ENCODE measurements at regions not wholly inside any gene's neighbourhood (a gene's known extent, or its start where the extent isn't known, plus 50 kb on each side); places are given as distances from the start of the nearest gene placed in this dataset.
"Not testable (repeated sequence)": the region's sequence is repeated elsewhere in the genome, so short reads cannot be mapped to it uniquely, and the experiment has no call there.

DNA sequence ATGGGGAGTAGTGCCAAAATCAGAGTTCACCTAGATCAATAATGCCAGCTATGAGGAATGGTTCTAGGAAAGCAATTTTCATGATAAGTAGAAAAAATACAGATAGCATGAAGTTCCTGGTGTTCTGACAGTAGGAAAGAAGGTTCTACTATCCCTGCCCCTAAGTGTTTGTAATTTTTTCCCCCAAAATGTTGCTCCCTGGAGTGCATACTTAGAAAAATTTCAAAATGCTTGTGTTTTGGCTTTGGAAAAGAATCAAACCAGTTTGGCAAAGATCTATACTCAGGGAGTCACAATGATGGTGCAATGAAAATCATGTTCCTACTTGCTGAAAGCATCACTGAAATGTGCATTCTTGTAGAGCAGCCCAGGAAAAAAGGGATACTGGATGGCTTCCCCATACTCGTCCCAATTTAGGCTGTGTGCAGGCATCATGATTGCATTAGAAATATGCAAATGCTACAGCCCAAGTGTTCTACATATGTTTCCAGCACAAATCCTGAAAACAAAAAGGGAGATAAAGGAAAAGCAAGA is 74.7 kb downstream of the LPAR4 start:
- no peak for DNase-seq (ENCODE audit: low spot score)

DNA sequence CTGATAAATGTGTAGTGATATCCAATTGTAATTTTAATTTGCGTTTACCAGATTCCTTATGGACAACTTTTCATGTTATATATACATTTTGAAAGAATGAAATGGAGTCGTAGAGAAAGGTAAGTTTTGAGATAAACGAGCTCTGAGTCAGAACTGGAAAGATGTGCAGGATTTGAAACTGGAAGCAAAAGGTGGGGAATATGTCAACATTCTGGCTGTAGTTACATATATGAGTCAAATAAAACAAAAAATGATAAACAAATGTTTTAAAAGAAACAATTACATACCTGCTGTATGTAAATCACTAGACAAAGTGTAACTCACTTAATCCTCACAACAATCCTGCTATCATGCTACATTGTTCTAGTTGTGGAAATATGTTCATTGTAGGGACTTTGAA is 84.0 kb downstream of the LPAR4 start:
- DNase-seq (ENCODE audit: low spot score) (no peak), FAIRE-seq (no peak)

More for the DNA sequence above, 74.7 kb downstream of the LPAR4 start:
- FAIRE-seq: no peak

DNA sequence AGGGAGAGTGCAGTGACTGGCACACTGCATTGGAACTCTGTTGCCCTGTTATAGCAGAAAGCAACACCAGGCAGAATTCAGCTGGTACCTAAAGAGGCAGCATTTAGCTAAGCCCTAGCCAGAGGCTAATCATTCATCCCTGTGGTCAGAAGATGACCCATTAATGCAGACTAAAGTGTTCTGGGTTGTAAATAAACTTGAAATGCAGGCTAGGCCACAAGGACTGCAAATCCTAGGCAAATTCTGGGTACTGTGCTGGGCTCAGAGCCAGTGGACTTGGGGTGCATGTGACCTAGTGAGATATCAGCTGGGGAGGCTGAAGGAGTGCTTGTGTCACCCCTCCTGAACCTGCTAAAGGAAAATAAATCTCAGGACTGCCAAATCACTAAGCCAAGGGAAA is 91.2 kb downstream of the LPAR4 start:
- FAIRE-seq: no peak
- no peak for DNase-seq (ENCODE audit: low spot score)

DNA sequence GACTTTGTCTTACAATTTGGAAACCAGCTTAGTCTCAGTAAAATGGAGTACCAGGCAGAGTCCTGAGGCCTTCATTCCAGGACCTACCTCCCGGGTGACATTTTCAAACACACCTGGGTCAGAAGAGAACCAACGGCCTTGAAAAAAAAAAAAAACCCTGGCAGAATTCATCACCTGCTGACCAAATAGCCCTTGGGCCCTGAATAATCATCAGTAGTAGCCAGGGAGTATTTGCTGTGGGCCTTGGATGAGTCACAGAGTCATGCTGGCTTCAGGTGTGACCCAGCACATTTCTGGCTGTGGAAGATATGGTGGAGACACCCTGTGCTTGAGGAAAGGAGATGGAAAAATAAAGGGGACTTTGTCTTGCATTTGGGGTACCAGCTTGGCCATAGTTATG is 92.2 kb downstream of the LPAR4 start:
- DNase-seq (ENCODE audit: low spot score) (no peak), FAIRE-seq (no peak)

DNA sequence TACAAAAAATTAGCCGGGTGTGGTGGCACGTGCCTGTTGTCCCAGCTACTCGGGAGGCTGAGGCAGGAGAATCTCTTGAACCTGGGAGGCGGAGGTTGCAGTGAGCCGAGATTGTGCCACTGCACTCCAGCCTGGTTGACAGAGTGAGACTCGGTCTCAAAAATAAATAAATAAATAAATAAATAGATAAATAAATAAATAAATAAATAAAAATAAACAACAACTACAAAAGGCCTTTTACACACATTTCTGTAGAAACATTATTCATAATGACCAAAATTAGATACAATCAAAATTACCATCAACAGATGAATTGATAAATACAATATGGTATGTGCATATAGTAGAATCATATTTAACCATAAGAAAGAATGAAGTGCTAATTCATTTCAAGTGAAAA is 96.7 kb downstream of the LPAR4 start:
- DNase-seq (ENCODE audit: low spot score); FAIRE-seq: not testable (repeated sequence)

DNA sequence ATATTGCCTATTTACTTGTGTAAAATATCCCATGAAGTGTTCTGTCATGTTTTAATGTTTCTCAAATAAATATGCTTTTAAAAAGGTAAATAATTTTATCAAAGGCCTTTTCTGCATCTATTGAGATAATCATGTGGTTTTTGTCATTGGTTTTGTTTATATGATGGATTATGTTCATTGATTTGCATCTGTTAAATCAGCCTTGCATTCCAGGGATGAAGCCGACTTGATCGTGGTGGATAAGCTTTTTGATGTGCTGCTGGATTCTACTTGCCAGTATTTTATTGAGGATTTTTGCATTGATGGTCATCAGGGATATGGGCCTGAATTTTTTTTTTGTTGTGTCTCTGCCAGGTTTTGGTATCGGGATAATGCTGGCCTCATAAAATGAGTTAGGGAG is 63.9 kb upstream of the P2RY10 start:
- DNase-seq (ENCODE audit: low spot score); FAIRE-seq: not testable (repeated sequence)

DNA sequence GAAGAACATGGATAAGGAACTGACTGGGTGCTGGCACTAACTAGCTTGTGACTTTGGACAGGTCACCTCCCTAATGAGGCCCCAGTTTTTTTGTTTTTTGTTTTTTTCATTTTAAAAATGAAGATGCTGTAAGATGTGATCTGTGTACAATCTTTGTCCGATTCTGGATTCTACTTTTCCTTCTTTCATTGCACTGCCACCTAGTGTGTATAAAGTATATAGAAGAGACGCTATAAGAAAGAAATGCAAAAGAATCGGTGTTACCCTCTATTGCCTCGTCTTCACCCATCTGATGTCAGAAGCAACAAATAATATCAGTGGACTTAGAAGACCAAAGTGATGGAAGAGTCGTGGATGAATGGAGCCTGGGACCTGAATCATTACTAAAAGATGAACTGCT is 58.6 kb upstream of the P2RY10 start:
- DNase-seq (ENCODE audit: low spot score): peak; percentile 3
- FAIRE-seq: peak; percentile 20
